HG03457 (cell line): ENCODE measurements at regions not wholly inside any gene's neighbourhood (a gene's known extent, or its start where the extent isn't known, plus 50 kb on each side); places are given as distances from the start of the nearest gene placed in this dataset.

Experiments used
- ATAC-seq: cut with Tn5 transposase; IDR thresholded peaks from one replicate; pipeline ENCODE4 v1.9.1; 2021; ENCODE audit warnings: moderate number of reproducible peaks; ENCODE audit not compliant: unreplicated experiment

GRCh38 chr15:70258369-70259027 is 160.8 kb upstream of the TLE3 start:
- no peak for ATAC-seq

DNA sequence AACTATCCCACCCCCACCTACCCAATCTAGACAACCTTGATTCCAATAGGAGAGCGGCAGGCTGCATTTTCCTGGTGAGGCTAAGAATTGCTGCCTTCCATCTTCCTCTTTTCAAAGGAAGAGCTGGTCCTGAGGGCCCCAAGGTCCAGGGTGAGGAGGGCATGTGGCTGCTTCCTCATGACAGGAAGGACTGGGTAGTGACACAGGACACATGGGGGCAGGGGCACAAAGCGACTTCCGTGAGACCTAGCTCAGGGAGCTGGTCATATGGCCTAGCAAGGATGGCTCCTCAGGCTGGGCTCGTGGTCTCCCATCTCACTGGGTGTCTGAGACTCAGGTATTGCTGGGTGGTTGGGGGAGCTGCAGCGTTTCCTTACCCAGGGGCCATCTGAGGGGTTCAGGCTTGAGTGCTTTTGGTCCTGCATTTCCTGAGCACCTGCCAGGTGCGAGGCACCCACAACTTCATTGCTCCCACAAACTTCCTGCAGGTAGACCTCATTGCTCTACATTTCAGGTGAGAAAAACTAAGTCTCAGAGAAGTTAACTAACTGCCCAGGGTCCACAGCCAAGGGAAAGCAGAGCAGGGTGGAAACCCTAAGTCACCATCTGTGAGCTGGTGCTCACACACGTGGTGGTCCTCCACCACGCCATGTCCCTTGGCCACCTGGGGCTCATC is 160.0 kb upstream of the TLE3 start:
- no peak for ATAC-seq

DNA sequence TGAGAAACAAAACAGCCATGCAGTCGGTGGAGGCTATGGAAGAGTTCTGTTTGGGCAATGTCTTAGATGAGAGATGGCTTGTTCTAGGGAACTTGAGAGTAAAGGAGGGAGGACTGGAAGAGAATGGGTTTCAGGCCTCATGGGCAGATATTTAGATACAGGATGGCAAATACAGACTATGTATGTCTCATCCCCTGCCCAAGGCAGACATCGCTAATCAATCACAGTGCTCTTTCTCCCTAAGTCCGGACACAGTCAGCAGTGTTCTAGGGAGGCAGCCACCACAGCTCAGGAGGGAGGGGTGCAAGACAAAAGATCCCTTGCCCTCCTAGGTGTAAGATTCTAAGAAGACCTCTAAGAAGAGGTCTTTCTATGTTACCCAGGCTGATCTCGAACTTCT is 159.3 kb upstream of the TLE3 start:
- ATAC-seq = no peak

DNA sequence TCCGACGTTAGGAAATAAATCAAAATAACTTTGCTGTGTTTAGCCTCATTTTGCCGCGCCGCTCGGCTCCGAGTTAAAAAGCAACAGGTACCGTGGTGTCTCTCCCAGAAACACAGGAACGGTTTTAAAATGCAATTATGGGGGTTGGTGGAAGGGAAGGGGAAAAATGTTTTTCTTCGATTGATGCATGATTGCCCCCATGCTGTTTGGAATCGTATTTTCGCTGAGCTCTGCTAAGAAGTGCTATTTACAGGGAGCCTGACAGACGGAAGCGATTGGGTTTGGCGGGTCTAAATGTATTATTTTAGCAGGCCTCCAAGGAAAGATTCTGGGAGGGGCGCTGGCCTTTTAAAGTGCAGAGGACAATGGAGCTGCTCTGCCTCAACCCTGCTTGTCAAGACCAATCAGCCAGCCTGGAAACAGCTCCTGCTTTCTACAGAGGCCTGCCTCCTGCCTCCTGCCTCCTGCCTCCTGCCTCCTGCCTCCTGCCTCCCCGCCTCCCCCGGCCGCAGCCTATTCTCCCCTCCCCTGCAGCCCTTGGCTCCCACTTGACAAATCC is 156.7 kb upstream of the TLE3 start:
- ATAC-seq = no peak

DNA sequence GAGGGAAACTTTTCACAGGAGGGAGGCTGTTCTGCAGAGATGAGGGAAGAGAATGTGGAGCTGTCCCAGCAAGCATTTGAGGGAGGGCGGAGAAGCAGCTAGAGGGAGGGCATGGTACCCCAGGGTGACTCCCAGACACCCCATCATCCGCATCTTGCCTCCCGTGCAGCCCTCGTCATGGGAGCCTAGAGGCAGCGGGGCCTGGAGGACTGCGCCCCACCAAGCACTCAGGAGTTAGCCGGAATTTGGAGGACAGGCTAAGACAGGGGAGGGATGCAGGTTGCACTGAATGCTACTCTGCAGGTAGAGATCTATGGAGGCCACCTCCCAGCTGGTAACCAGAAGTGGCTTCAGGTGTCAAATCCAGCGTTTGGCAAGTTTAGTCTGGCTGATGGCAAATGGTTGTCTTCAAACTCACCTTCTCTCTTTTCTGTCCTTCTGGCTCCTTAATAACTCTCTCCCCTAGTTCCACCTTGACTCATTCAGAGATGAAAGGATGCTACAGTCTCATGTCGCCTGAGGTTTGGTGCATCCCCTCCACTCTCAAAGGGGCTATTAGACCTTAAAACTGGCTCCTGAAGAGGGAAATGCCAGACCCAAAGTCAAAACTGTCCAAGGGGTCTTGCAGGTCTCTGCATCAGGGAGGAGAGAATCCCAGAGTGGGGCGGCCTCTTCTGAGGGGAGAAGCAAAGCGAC is 155.9 kb upstream of the TLE3 start:
- ATAC-seq = no peak

DNA sequence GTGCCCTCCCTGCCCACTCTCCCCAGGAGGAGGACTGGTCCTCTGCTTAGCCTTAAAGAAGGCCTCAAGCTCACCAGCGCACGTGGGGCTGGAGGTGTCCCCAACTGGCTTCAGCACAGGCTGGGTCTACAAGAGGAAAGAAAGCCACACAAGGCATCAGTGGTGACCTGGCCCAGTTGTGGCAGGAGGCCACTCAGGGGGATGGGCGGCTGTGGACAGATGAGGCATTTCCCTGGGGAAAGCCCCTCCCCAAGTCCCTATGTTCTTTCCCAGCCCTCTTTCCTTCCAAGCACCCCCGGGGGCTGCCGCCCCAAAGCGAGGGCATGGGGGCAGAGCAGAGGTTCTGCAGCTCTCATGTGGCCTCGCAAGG is 155.2 kb upstream of the TLE3 start:
- ATAC-seq = no peak

DNA sequence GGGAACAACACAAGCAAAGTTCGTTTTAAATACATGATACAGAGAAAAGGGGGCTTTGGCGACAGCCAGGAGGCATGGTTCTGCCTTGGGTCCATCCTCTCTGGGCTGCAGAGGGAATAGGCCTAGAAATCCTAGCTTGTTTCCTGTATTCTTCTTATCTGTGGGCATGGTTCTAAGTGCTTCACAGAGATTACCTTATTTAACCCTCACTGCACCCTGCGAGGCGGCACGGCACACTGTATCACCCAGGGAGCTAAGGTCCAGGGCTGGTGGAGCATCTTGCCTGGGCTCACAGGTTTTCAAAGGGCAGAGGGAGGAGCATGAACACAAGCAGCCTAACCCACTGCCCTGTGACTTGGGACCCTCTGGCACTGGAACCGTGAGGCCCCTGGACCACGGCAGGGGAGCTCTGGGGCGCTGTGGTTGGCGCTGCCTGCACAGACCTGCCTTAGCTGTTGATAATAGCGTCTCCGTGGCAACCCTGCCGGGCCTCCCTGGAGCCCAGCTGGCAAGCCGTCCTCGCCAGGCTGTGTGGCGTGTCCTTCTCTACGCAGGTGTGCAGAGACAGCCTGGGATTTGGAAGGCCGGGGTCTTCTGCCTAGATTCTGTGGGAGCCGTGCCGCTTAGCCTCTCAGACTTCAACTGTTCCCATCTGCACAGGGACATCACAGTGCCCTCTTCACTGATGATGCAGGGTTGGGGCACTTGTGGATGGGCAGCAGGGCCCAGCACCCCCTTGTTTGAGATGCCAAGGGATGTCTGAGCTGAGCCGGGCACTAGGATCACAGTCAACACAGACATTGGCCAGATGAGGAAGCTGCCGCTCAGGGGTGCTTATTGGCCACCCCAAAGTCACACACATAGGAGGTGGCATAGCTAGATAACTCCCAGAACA is 154.6 kb upstream of the TLE3 start:
- ATAC-seq = no peak

DNA sequence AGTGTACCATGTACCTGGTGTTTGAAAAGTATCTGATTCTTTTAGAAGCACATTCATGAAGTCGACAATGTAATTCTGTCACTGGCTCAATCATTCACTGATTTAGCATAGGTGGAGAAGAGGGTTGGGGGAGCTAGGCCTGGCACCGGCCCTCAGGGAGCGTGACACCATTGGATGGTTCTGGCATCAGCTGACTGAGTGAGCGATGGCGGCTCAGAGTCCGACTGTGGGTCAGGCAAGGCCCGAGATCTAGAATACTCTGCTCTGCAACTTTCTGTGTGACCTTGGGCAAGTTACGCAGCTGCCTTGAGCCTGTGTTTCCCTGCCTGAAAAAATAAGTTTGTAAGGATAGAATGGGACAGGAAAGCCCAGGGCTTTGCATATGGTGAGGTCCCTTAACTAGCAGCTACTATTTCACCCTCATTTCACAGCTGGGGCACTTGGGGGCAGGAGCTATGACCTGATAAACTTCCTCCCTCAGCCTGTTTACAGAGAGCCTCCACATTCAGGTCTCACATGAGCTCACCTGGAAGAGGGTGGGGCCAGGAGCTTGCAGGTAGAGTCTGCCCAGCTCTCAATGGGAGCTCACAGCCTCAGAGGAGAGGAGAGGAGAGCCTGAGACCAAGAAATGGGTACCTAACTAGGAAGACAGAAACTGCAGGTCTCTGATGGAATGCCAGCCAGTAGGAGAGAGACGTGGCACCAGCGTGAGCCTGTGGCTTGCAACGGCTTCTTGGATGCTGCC is 153.7 kb upstream of the TLE3 start:
- ATAC-seq = no peak

DNA sequence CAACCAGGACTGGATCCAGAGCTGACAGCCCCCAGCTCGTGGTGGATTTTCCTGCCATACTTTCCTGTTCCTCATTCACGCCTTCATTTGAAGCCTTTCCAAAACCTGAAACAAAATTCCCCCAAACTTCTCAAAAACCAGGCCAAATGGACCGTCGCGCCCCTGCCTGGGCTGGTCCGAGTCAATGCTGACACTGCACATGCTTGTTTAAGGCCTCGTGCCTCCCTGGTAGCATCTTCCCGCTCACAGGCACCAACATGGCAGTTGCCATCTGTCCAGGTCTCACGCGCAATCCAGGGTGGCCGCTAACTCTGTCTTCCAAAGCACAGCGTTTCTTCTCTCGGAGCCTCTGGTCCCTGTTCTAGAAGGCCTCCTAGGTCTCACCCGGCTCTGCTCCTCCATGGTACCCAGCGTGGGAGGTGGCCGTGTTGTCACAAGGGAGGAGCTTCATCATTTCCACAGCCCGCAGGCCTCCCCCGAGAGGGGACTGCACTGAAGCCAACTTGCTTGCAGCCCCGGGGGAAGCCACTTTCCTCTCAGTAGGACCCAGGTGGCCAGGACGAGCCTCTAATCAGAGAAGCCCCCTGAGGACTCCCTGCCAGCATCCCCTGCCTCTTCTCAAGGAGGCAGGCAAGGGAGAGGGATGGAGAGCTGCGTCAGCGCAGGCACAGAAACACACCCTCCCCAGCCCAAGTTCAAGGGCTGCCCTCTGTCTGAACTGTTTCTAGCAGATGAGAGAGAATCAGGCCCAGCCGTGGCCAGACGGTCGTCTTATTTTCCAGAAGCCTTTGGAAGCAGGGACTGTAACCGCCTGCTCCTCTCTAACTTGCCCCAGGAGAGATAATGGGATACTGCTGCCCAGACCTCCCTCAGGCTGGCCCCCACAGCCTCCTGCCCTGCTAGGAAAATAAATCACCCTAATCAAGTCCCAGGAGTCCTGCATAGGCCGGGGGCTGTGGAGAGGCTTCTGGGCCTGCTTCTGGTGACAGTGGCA is 152.8 kb upstream of the TLE3 start:
- no peak for ATAC-seq

DNA sequence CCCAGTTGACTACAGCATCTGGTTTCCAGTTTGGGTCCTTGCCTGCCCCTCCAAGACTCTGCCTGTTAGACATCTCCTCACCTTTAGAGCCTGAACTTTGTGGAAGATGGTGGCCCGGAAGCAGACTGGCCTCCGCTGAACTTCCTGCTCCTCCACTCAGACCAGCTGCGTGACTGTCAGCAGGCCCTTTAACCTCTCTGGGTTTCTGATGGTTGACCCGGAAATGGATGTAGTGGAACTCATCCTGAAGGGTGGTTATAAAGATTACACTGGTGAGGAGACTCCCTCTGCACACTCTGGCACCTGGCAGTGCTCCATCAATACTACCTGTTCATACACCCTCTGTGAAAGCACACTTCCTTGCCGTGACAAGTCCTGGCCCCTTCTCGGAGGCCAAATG is 151.9 kb upstream of the TLE3 start:
- no peak for ATAC-seq

DNA sequence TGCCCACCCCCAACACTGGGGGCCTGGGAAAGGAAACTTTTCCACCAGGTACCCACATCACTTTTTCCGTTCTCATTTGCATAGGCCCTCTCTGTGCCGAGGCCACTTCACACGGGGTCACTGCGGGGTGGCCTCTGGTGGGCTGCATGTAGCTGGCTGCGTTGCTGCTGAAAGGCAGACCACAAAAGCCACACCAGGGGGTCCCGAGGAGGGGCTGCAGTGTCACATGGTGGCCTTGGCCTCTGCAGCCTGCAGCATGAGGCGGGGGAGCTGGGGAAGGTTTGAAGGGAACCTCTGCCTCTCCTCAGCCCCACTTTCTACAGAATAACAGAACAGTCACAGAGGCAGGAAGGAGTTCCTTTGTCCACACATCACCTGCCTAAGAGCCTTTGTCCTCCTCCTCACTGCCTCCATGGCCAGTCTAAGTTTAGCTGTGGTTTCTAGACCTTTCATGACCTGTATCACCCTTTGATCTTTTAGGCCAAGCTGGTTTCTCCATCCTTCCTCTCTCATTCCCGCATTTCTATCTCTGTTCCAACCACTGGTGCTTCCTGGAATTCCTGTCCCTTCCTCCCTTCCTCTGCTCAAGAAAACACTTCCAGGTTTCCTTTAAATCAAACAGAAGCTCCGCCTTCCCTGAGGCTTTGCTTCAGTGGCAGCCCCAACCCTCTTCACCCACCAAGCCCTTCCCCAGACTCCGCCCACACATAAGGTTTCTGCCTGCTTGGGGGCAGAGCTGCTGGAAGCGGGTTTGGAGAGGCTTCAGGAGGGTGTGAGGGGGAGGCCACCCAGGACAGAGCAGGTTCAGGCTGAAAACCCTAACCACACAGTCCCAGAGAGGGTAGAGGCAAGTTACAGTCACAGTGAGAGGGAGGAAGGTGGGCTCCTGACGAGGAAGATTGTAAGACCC is 150.7 kb upstream of the TLE3 start:
- ATAC-seq = no peak

DNA sequence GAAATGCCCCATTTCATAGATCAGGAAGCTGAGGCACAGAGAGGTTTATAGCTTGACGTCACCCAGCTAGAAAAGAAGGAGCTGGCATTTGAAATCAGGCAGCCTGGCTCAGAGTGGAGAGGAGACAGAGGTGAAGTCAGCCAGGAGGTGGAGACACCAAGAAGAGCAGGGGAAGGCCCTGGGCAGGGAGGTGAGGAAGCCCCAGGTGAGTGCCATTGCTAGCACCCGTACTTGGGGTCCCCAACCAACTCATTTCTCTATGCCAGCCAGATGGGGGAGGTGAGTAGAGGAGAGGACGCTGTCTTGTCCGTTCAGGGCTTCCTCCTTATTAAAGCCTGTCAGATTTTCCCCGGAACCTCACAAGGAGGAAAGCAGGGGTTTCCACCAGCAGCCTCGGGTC is 149.6 kb upstream of the TLE3 start:
- ATAC-seq = no peak

DNA sequence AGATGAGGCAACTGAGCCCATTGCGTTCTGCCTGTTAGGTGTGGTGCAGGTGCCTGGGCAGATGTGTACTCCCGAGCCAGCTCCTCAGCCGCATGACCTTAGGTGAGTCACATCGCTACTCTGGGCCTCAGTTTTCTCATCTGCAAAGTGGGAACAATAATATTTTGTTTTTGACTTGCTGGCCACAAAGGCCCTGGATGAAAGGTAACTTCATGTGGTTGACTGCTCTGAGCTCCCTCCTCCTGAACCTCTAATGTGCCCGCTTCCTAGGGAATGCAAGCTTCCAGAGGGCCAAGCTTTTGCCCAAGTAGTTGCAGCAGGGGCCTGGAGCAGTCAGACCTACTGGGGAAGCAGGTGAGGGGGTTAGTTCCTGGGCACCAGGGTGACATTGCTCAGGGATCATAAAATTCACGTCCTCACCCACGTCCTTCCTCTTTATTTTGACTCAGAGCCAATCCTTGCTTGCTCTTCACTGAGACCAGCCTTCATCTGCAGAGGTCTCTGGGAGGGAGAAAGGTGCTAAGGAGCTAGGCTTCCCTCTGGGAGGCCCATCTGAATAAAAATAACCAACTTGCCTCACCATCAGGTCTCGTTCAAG is 149.0 kb upstream of the TLE3 start:
- ATAC-seq = no peak

DNA sequence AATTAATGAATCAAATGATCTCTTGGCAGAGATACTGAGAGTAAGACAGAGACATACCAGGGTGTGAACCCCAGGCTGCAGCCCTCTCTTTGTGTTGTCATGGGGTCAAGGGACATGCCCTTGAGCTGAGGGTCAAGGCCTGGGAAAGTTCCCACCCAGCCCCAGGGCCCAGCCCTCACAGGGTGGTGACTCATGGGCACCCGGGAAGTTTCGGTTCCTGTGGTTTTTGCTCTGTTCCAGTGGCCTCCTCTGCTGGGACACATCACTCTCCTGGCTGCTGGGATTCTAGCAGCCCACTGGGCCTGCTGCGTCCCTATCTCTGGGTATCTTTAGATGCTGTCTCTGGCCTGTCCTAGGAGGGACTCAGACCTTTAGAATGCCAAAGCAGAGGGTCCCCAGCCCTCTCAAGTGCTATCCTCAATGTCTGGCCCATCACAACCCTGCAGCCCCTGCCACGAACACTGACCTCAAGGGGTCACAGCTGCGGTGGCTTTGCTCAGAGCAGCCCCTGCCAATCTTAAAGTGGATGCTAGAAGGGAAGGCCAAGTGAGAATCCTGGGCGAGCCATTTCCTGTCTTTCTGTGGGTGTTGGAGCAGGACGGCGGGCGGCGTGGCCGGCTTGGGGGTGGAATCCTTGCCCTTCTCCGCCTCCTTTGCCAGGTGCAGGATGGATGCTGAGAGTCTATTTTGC is 148.4 kb upstream of the TLE3 start:
- no peak for ATAC-seq

- ATAC-seq = no peak
These were observed 147.3 kb upstream of the TLE3 start for GRCh38 chr15:70244978-70245542.

- no peak for ATAC-seq
These were observed 146.2 kb upstream of the TLE3 start for GRCh38 chr15:70243686-70244540.
